SK-N-MC (cell line): ENCODE measurements at regions not wholly inside any gene's neighbourhood (a gene's known extent, or its start where the extent isn't known, plus 50 kb on each side); places are given as distances from the start of the nearest gene placed in this dataset.
"Not testable (repeated sequence)": the region's sequence is repeated elsewhere in the genome, so short reads cannot be mapped to it uniquely, and the experiment has no call there.

Experiments used
- DNase-seq: peaks from one replicate; pipeline ENCODE4 v3.0.0-alpha.2; 2011; ENCODE audit warnings: low read depth, low spot score
- H3K27ac ChIP-seq: fragments of 200-600 bp; sonication (generic); 2 replicates; pipeline ENCODE4 v1.5.1; 2016; ENCODE audit warnings: mixed run types
- H3K36me3 ChIP-seq: fragments of 200-600 bp; sonication (generic); 2 replicates; pipeline ENCODE4 v1.6.1; 2017; ENCODE audit warnings: antibody characterized with exemption, low read length, mixed read lengths; ENCODE audit not compliant: insufficient read depth
- H3K4me3 ChIP-seq: fragments of 200-600 bp; sonication (generic); 2 replicates; pipeline ENCODE4 v1.5.1; 2016
- H3K9ac ChIP-seq: fragments of 200-600 bp; sonication (generic); 2 replicates; pipeline ENCODE4 v1.8.0; 2017; ENCODE audit warnings: mixed run types, mixed read lengths; ENCODE audit not compliant: insufficient read length
- H3K9me3 ChIP-seq: fragments of 200-600 bp; sonication (generic); 2 replicates; pipeline ENCODE4 v1.6.1; 2017; ENCODE audit warnings: low read depth, mild to moderate bottlenecking, antibody characterized with exemption, low read length, moderate library complexity, mixed read lengths
- EZH2 ChIP-seq: fragments of 200-600 bp; sonication (generic); IDR thresholded peaks from one replicate; pipeline ENCODE4 v1.6.1; 2017; ENCODE audit warnings: antibody characterized with exemption
- FOXP2 ChIP-seq: optimal IDR thresholded peaks from 2 replicates; pipeline ENCODE3; 2011; ENCODE audit warnings: mild to moderate bottlenecking, moderate library complexity; ENCODE audit not compliant: insufficient read depth; ENCODE audit errors: extremely low read length, control extremely low read depth
- POLR2AphosphoS5 ChIP-seq: IDR thresholded peaks from 2 replicates; pipeline ENCODE4 v1.6.1; 2012; ENCODE audit warnings: mild to moderate bottlenecking, low read depth, low read length, borderline replicate concordance

DNA sequence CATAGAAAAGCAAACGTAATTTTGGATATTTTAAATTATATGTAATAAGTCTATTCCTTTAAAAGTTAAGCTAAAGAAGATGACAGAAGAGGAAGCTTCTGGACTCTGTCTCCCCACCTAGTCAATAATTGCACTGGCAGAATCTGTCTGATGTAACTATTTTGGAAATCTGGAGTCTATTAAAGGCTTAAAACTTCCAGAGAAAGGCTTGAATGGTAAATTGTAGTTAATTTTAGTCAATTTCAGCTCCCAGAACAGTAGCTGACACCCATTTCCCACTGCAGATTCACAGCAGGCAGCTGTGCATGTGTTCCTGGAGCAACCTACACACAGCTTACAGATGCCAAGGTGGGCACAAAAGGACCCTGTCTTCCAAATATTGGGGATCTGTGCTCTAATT, 304.1 kb downstream of the PCDH20 start:
- no peak overlapping the region for H3K27ac ChIP-seq
- TF ChIP-seq EZH2 (no peak), FOXP2 (no peak), POLR2AphosphoS5 (no peak)
- no peaks in the 10 kb centered on the region for H3K9me3 ChIP-seq
- H3K36me3 ChIP-seq = no peaks in the 10 kb centered on the region
- no peak overlapping the region for H3K9ac ChIP-seq
- H3K4me3 ChIP-seq = no peak overlapping the region
- no peak for DNase-seq

DNA sequence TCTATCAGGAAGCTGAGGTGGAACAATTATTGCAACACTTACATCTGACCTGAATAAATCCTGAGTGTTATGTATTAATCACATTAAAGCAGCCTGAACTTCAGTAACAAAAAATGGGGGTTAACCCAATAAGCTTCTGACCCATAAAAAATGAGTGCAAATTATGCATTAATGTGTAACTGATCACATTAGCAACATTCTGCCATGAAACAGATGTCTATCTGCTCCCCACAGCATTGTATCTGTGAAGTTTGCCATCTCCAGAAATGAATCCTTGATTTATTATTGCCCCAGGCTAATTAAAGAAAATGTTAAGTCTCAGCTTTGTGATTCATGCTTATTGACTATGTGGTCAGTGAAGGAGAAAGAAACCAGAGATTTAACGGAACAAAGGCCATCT, 304.9 kb downstream of the PCDH20 start:
- TF ChIP-seq FOXP2 (no peak), POLR2AphosphoS5 (no peak), EZH2 (no peak)
- DNase-seq = no peak

DNA sequence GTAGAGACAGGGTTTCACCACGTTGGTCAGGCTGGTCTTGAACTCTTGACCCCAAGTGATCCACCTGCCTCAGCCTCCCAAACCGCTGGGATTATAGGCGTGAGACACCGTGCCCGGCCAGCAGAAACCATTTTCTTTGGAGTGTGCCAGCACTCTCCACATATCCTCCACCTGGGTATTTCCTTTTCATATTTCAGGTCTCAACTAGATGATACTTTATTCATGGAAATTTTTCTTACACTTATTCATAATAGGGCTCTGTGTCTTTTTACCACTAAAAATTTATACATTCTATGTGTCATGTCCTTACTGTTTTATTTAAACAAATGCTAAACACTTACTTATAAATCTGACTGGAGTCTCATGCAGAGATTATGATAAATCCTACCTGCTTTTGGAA, 305.9 kb downstream of the PCDH20 start:
- no peak for DNase-seq
- TF ChIP-seq EZH2 (no peak), FOXP2 (no peak), POLR2AphosphoS5 (no peak)
- Histone ChIP-seq H3K27ac (no peak overlapping the region), H3K9ac (no peak overlapping the region), H3K9me3 (no peaks in the 10 kb centered on the region), H3K4me3 (no peak overlapping the region), H3K36me3 (no peaks in the 10 kb centered on the region)

More for the DNA sequence above, 304.9 kb downstream of the PCDH20 start:
- no peak overlapping the region for H3K9ac ChIP-seq
- H3K4me3 ChIP-seq = no peak overlapping the region
- no peaks in the 10 kb centered on the region for H3K9me3 ChIP-seq
- H3K27ac ChIP-seq = no peak overlapping the region
- H3K36me3 ChIP-seq = no peaks in the 10 kb centered on the region

DNA sequence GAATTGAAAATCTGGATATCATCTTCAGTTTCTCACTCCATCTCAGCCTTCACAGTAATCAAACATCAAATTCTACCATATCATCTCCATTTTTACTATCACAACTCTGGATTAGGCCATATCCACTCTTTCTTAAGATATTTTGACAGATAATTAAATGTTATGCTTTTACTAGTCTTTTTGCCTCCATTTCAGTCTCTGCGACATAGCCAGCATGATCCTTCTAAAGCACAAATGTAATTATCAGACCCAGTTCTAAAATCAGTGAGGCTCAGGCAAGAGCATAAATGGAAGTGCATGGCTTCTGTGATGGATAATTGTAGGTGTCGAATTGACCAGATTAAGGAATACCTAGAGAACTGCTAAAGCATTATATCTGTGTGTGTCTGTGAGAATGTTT, 307.7 kb downstream of the PCDH20 start:
- Histone ChIP-seq H3K9ac (no peak overlapping the region), H3K27ac (no peak overlapping the region), H3K36me3 (no peaks in the 10 kb centered on the region), H3K9me3 (no peaks in the 10 kb centered on the region), H3K4me3 (no peak overlapping the region)
- no peak for TF ChIP-seq EZH2
- TF ChIP-seq POLR2AphosphoS5 = no peak
- TF ChIP-seq FOXP2 = no peak
- DNase-seq = no peak

DNA sequence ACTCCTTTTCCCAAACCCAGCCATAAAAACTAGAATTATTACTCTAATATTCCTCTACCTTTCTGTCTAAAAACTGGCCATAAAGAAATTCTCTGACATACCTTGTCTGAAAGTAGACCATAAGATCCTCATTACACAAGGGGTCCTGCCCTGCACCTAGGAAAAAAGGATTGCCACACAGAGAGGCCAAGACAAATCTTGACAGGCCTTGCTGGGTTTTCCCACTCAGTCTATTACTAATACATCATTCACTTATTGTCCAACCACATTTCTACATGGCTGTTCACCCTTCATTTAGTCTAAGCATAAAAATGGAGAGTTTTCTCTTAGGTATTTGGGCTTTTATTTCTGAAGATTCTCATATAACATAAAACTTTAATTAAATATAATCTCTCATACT, 319.8 kb downstream of the PCDH20 start:
- Histone ChIP-seq H3K36me3 (no peaks in the 10 kb centered on the region), H3K9ac (no peak overlapping the region), H3K27ac (no peak overlapping the region), H3K4me3 (no peak overlapping the region), H3K9me3 (no peaks in the 10 kb centered on the region)
- DNase-seq = no peak
- TF ChIP-seq EZH2 (no peak), POLR2AphosphoS5 (no peak), FOXP2 (no peak)

DNA sequence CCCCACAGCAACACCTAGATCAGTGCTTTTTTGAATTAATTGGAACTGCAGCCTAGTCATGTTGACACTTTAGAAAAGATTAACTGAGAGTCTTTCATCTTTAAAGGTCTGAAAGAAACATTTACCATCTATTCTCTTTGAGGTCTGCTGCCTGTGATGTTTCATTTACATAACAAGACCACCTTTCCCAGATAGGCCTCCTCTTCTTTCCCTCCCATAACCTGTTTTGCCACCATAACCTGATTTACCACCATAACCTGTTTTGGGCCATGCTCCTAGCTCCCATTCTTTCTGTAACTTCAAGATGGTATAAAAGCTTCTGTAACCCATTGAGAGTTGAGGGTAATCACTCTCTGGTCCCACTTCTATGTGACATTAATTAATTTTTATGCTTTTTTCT, 320.8 kb downstream of the PCDH20 start:
- H3K27ac ChIP-seq = no peak overlapping the region
- DNase-seq = no peak
- no peak for TF ChIP-seq POLR2AphosphoS5
- no peak for TF ChIP-seq FOXP2
- TF ChIP-seq EZH2 = no peak

DNA sequence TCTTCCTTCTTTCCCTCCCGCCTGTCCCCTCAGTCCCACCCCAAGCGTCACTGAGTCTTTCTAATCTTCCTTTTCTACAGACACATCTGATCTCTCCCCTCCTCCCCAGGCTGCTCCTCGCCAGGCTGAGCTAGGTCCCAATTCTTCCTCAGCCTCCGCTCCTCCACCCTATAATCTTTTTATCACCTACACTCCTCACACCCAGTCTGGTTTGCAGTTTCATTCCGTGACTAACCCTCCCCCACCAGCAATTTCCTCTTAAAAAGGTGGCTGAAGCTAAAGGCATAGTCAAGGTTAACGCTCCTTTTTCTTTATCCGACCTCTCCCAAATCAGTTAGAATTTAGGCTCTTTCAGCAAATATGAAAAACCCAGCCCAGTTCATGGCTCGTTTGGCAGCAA, 325.8 kb downstream of the PCDH20 start:
- not testable (repeated sequence) for H3K9ac ChIP-seq, H3K9me3 ChIP-seq, H3K4me3 ChIP-seq, H3K36me3 ChIP-seq, DNase-seq, H3K27ac ChIP-seq

More for the DNA sequence above, 320.8 kb downstream of the PCDH20 start:
- H3K4me3 ChIP-seq = no peak overlapping the region
- H3K9ac ChIP-seq = no peak overlapping the region
- H3K9me3 ChIP-seq = no peaks in the 10 kb centered on the region
- no peaks in the 10 kb centered on the region for H3K36me3 ChIP-seq

DNA sequence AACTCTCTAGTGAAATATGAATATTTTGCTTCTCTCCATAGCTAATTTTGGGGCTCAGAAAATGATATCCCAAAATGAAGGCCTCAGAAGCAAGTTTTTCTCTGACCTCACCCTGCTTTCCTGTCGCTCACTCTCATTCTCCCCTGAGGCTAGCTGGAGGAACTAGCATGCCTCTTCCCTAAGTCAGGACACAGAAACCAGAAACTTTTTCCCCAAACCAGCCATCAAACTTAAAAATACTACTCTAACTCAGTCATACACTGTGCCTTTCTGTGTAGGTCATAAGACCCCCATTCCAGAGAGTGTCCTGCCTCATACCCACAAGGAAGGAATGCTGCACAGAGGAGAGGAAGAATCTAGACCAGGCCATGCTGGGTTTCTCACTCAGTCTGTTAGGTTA, 329.6 kb downstream of the PCDH20 start:
- no peak overlapping the region for H3K27ac ChIP-seq
- no peaks in the 10 kb centered on the region for H3K36me3 ChIP-seq
- H3K9me3 ChIP-seq = no peaks in the 10 kb centered on the region
- H3K4me3 ChIP-seq = no peak overlapping the region
- no peak overlapping the region for H3K9ac ChIP-seq
- no peak for DNase-seq
- TF ChIP-seq FOXP2 (no peak), EZH2 (no peak), POLR2AphosphoS5 (no peak)

DNA sequence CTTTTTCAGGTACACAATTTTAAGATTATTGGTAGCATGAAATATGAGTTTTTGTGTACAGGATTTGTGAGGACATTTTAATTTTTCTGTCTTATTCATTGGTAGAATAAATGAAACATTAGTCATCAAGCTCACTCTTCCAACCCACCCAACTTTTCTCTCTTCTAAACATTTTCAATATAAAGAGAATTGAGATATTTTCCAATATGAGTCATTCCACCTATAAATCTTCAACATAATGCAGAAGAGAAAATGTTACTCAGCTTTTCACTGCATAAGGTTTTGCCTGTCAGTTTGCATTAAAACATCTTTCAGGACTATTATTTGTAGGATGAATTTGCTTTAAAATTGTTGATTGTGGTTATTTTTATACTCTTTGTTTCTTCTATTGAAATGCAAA, 330.7 kb downstream of the PCDH20 start:
- TF ChIP-seq EZH2 (no peak), FOXP2 (no peak), POLR2AphosphoS5 (no peak)
- H3K36me3 ChIP-seq = no peaks in the 10 kb centered on the region
- H3K9ac ChIP-seq = no peak overlapping the region
- no peak for DNase-seq
- no peaks in the 10 kb centered on the region for H3K9me3 ChIP-seq
- no peak overlapping the region for H3K4me3 ChIP-seq
- H3K27ac ChIP-seq = no peak overlapping the region
